ENCODE measurements at regions not wholly inside any gene's neighbourhood (a gene's known extent, or its start where the extent isn't known, plus 50 kb on each side); places are given as distances from the start of the nearest gene placed in this dataset.

- no peak overlapping the region for H3K4me3 ChIP-seq (ENCODE audit: low read depth, low read length)
- H3K27me3 ChIP-seq (ENCODE audit: control insufficient read depth, insufficient read depth, low read length): no peaks in the 10 kb centered on the region
- no peaks in the 10 kb centered on the region for H3K36me3 ChIP-seq (ENCODE audit: control insufficient read depth, insufficient read depth, low read length)
- no peak for FAIRE-seq
- no peak for TF ChIP-seq CTCF (IDR thresholded peaks at IDR 0.05; ENCODE audit: insufficient read depth, low read length, severe bottlenecking)
- no peak for DNase-seq (ENCODE audit: low read depth)
Observed at GRCh38 chr5:41629897-41630296, 119.5 kb upstream of the PLCXD3 start.

GRCh38 chr5:41625571-41625970 lies 115.2 kb upstream of the PLCXD3 start:
- DNase-seq (ENCODE audit: low read depth) (no peak), FAIRE-seq (no peak)
- H3K4me3 ChIP-seq (ENCODE audit: low read depth, low read length): no peak overlapping the region

GRCh38 chr5:41621420-41621819 lies 111.0 kb upstream of the PLCXD3 start:
- FAIRE-seq: no peak
- Histone ChIP-seq H3K36me3 (ENCODE audit: control insufficient read depth, insufficient read depth, low read length) (no peaks in the 10 kb centered on the region), H3K4me3 (ENCODE audit: low read depth, low read length) (no peak overlapping the region), H3K27me3 (ENCODE audit: control insufficient read depth, insufficient read depth, low read length) (no peaks in the 10 kb centered on the region)
- DNase-seq (ENCODE audit: low read depth): no peak
- TF ChIP-seq CTCF (IDR thresholded peaks at IDR 0.05; ENCODE audit: insufficient read depth, low read length, severe bottlenecking): no peak

More at GRCh38 chr5:41625571-41625970, 115.2 kb upstream of the PLCXD3 start:
- Histone ChIP-seq H3K36me3 (ENCODE audit: control insufficient read depth, insufficient read depth, low read length) (no peaks in the 10 kb centered on the region), H3K27me3 (ENCODE audit: control insufficient read depth, insufficient read depth, low read length) (no peaks in the 10 kb centered on the region)
- TF ChIP-seq CTCF (IDR thresholded peaks at IDR 0.05; ENCODE audit: insufficient read depth, low read length, severe bottlenecking): no peak

- no peak for FAIRE-seq
- H3K36me3 ChIP-seq (ENCODE audit: control insufficient read depth, insufficient read depth, low read length): no peaks in the 10 kb centered on the region
- TF ChIP-seq CTCF (IDR thresholded peaks at IDR 0.05; ENCODE audit: insufficient read depth, low read length, severe bottlenecking): no peak
- H3K27me3 ChIP-seq (ENCODE audit: control insufficient read depth, insufficient read depth, low read length): no peaks in the 10 kb centered on the region
- H3K4me3 ChIP-seq (ENCODE audit: low read depth, low read length): no peak overlapping the region
- no peak for DNase-seq (ENCODE audit: low read depth)
Observed at GRCh38 chr5:41617843-41618515, 107.6 kb upstream of the PLCXD3 start.

GRCh38 chr5:41610386-41610785 lies 100.0 kb upstream of the PLCXD3 start:
- H3K27me3 ChIP-seq (ENCODE audit: control insufficient read depth, insufficient read depth, low read length): no peaks in the 10 kb centered on the region
- DNase-seq (ENCODE audit: low read depth) (no peak), FAIRE-seq (no peak)
- TF ChIP-seq CTCF (IDR thresholded peaks at IDR 0.05; ENCODE audit: insufficient read depth, low read length, severe bottlenecking): no peak
- no peak overlapping the region for H3K4me3 ChIP-seq (ENCODE audit: low read depth, low read length)
- no peaks in the 10 kb centered on the region for H3K36me3 ChIP-seq (ENCODE audit: control insufficient read depth, insufficient read depth, low read length)

- DNase-seq (ENCODE audit: low read depth): no peak
- no peak for FAIRE-seq
- Histone ChIP-seq H3K27me3 (ENCODE audit: control insufficient read depth, insufficient read depth, low read length) (no peaks in the 10 kb centered on the region), H3K36me3 (ENCODE audit: control insufficient read depth, insufficient read depth, low read length) (no peaks in the 10 kb centered on the region), H3K4me3 (ENCODE audit: low read depth, low read length) (no peak overlapping the region)
- no peak for TF ChIP-seq CTCF (IDR thresholded peaks at IDR 0.05; ENCODE audit: insufficient read depth, low read length, severe bottlenecking)
Observed at GRCh38 chr5:41600731-41601130, 90.3 kb upstream of the PLCXD3 start.
